GM23338 (cell line): ENCODE measurements at regions not wholly inside any gene's neighbourhood (a gene's known extent, or its start where the extent isn't known, plus 50 kb on each side); places are given as distances from the start of the nearest gene placed in this dataset.
A peak's percentile ranks its signal among the peaks of the same experiment; 100 is the strongest.

Experiments
- ATAC-seq: fragments of 200-7000 bp; cut with Tn5 transposase; 3 replicates; pipeline ENCODE4 v1.9.1; 2020
- DNase-seq: peaks from one replicate; pipeline ENCODE4 v3.0.0-alpha.2; 2015; ENCODE audit warnings: low spot score
- H2AFZ ChIP-seq: fragments of 200-600 bp; sonication (generic); 2 replicates; pipeline ENCODE4 v1.8.0; 2016; ENCODE audit warnings: antibody characterized with exemption, mild to moderate bottlenecking, moderate library complexity
- H3F3A ChIP-seq: fragments of 200-600 bp; sonication (generic); replicated peaks from 2 replicates; pipeline ENCODE4 v1.8.0; 2017; ENCODE audit warnings: antibody characterized with exemption, mixed run types, low read depth
- H3K27ac ChIP-seq: fragments of 200-600 bp; sonication (generic); 2 replicates; pipeline ENCODE4 v1.6.1; 2016; ENCODE audit warnings: low read depth
- H3K27me3 ChIP-seq: fragments of 200-600 bp; sonication (generic); 2 replicates; pipeline ENCODE4 v1.8.0; 2016; ENCODE audit warnings: mild to moderate bottlenecking, mixed run types, moderate library complexity; ENCODE audit not compliant: insufficient read depth
- H3K36me3 ChIP-seq: fragments of 200-600 bp; sonication (generic); 2 replicates; pipeline ENCODE4 v1.8.0; 2016; ENCODE audit warnings: mild to moderate bottlenecking; ENCODE audit not compliant: insufficient read depth
- H3K4me1 ChIP-seq: fragments of 200-600 bp; sonication (generic); 2 replicates; pipeline ENCODE4 v1.8.0; 2016; ENCODE audit warnings: mild to moderate bottlenecking, moderate library complexity; ENCODE audit not compliant: insufficient read depth
- H3K4me2 ChIP-seq: fragments of 200-600 bp; sonication (generic); 2 replicates; pipeline ENCODE4 v1.7.1; 2017; ENCODE audit warnings: mixed run types
- H3K4me3 ChIP-seq: fragments of 200-600 bp; sonication (generic); 2 replicates; pipeline ENCODE4 v1.6.1; 2016; ENCODE audit warnings: mixed run types
- H3K79me2 ChIP-seq: fragments of 200-600 bp; sonication (generic); replicated peaks from 2 replicates; pipeline ENCODE4 v1.8.0; 2017; ENCODE audit warnings: mild to moderate bottlenecking; ENCODE audit not compliant: insufficient read depth
- H3K9me2 ChIP-seq: fragments of 200-600 bp; sonication (generic); 2 replicates; pipeline ENCODE4 v1.8.0; 2017; ENCODE audit not compliant: insufficient read depth
- H4K20me1 ChIP-seq: fragments of 200-600 bp; sonication (generic); replicated peaks from 2 replicates; pipeline ENCODE4 v1.8.0; 2017; ENCODE audit warnings: mild to moderate bottlenecking; ENCODE audit not compliant: insufficient read depth
- H3K27ac Mint-ChIP-seq: 2 replicates; pipeline ENCODE4 v1.8.0; 2020; ENCODE audit warnings: inconsistent platforms, mild to moderate bottlenecking, moderate library complexity, mixed read lengths
- H3K27me3 Mint-ChIP-seq: 3 replicates; pipeline ENCODE4 v1.8.0; 2022; ENCODE audit warnings: low read depth, mild to moderate bottlenecking, moderate library complexity, mixed read lengths, inconsistent platforms; ENCODE audit not compliant: insufficient read depth, poor library complexity
- H3K36me3 Mint-ChIP-seq: 3 replicates; pipeline ENCODE4 v1.8.0; 2021; ENCODE audit warnings: low read depth, mild to moderate bottlenecking, inconsistent platforms, moderate library complexity, mixed read lengths
- H3K4me1 Mint-ChIP-seq: 3 replicates; pipeline ENCODE4 v1.8.0; 2020; ENCODE audit warnings: mild to moderate bottlenecking, inconsistent platforms, mixed read lengths
- H3K4me3 Mint-ChIP-seq: 3 replicates; pipeline ENCODE4 v1.8.0; 2021; ENCODE audit warnings: moderate library complexity, mild to moderate bottlenecking, inconsistent platforms, mixed read lengths
- H3K9me3 Mint-ChIP-seq: 3 replicates; pipeline ENCODE4 v1.8.0; 2020; ENCODE audit warnings: moderate library complexity, mild to moderate bottlenecking, inconsistent platforms, mixed read lengths
- CREB1 ChIP-seq: fragments of 250-450 bp; sonication (Bioruptor Pico); IDR thresholded peaks from 2 replicates; pipeline ENCODE4 v1.5.0; 2020; ENCODE audit warnings: low read depth, mild to moderate bottlenecking, moderate library complexity
- EZH2 ChIP-seq: fragments of 200-600 bp; sonication (generic); IDR thresholded peaks from one replicate; pipeline ENCODE4 v1.8.0; 2017; ENCODE audit warnings: antibody characterized with exemption, mild to moderate bottlenecking, low read depth; ENCODE audit not compliant: unreplicated experiment
- EZH2phosphoT487 ChIP-seq: fragments of 200-600 bp; sonication (generic); IDR thresholded peaks from one replicate; pipeline ENCODE4 v1.8.1; 2018; ENCODE audit warnings: antibody characterized with exemption; ENCODE audit not compliant: unreplicated experiment
- JUNB ChIP-seq: IDR thresholded peaks from one replicate; pipeline ENCODE4 v1.6.1; 2016; ENCODE audit warnings: antibody characterized with exemption; ENCODE audit not compliant: unreplicated experiment
- NANOG ChIP-seq: IDR thresholded peaks from 2 replicates; pipeline ENCODE4 v1.6.1; 2016; ENCODE audit warnings: antibody characterized with exemption, borderline replicate concordance
- POLR2AphosphoS5 ChIP-seq: IDR thresholded peaks from 2 replicates; pipeline ENCODE4 v1.6.1; 2016; ENCODE audit warnings: antibody characterized with exemption, low read depth
- STAT1 ChIP-seq: IDR thresholded peaks from one replicate; pipeline ENCODE4 v1.6.1; 2016; ENCODE audit warnings: antibody characterized with exemption; ENCODE audit not compliant: unreplicated experiment
- ZNF114 ChIP-seq: fragments of 250-450 bp; sonication (Bioruptor Pico); IDR thresholded peaks from 2 replicates; pipeline ENCODE4 v1.5.0; 2020; ENCODE audit warnings: mild to moderate bottlenecking, moderate library complexity
- ZNF331 ChIP-seq: fragments of 250-450 bp; sonication (Bioruptor Pico); IDR thresholded peaks from 2 replicates; pipeline ENCODE4 v1.5.0; 2020; ENCODE audit warnings: low read depth, mild to moderate bottlenecking, moderate library complexity
- TF ChIP-seq, protein P1 (sequence below), 2 experiments: fragments of 200-600 bp in 1 of 2; sonication (generic) in 1 of 2; conservative IDR thresholded peaks; 2 replicates each; pipeline versions ENCODE4 v1.5.1 to v1.6.1; 2016 to 2017; ENCODE audit warnings: antibody characterized with exemption in 2 of 2, low read depth in 2 of 2, mild to moderate bottlenecking in 2 of 2, moderate library complexity in 1 of 2
- TF ChIP-seq, protein P2 (sequence below): IDR thresholded peaks from 2 replicates; pipeline ENCODE4 v1.6.1; 2016; ENCODE audit warnings: antibody characterized with exemption
- TF ChIP-seq, protein P3 (sequence below): fragments of 250-450 bp; sonication (Bioruptor Pico); IDR thresholded peaks from 2 replicates; pipeline ENCODE4 v1.5.0; 2020; ENCODE audit warnings: mild to moderate bottlenecking, moderate library complexity

GRCh38 chrX:39899856-39900776 is 197.6 kb downstream of the BCOR start (continued):
- TF ChIP-seq, protein P1, sequence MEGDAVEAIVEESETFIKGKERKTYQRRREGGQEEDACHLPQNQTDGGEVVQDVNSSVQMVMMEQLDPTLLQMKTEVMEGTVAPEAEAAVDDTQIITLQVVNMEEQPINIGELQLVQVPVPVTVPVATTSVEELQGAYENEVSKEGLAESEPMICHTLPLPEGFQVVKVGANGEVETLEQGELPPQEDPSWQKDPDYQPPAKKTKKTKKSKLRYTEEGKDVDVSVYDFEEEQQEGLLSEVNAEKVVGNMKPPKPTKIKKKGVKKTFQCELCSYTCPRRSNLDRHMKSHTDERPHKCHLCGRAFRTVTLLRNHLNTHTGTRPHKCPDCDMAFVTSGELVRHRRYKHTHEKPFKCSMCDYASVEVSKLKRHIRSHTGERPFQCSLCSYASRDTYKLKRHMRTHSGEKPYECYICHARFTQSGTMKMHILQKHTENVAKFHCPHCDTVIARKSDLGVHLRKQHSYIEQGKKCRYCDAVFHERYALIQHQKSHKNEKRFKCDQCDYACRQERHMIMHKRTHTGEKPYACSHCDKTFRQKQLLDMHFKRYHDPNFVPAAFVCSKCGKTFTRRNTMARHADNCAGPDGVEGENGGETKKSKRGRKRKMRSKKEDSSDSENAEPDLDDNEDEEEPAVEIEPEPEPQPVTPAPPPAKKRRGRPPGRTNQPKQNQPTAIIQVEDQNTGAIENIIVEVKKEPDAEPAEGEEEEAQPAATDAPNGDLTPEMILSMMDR (conservative IDR thresholded peaks at IDR 0.05; ENCODE audit: low read depth in 2 of 2) = no peak
- TF ChIP-seq, protein P2, sequence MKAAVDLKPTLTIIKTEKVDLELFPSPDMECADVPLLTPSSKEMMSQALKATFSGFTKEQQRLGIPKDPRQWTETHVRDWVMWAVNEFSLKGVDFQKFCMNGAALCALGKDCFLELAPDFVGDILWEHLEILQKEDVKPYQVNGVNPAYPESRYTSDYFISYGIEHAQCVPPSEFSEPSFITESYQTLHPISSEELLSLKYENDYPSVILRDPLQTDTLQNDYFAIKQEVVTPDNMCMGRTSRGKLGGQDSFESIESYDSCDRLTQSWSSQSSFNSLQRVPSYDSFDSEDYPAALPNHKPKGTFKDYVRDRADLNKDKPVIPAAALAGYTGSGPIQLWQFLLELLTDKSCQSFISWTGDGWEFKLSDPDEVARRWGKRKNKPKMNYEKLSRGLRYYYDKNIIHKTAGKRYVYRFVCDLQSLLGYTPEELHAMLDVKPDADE = no peak
- no peak for TF ChIP-seq EZH2phosphoT487

GRCh38 chrX:39900777-39901170 is 197.0 kb downstream of the BCOR start:
- Mint-ChIP-seq H3K36me3 (no peaks in the 10 kb centered on the region), H3K27ac (no peak overlapping the region), H3K4me1 (peaks cover 36% of the 10 kb centered on the region; the same call in 2 of the 3 replicates), H3K4me3 (no peak overlapping the region), H3K9me3 (no peaks in the 10 kb centered on the region), H3K27me3 (peaks cover 12% of the 10 kb centered on the region)
- Histone ChIP-seq H2AFZ (no peak overlapping the region), H3K79me2 (no peaks in the 10 kb centered on the region), H3K4me1 (no peaks in the 10 kb centered on the region), H3K9me2 (no peaks in the 10 kb centered on the region), H3K4me3 (no peak overlapping the region), H3K4me2 (no peak overlapping the region; the same call in 1 of the 2 replicates), H3K27me3 (no peaks in the 10 kb centered on the region), H3K36me3 (no peaks in the 10 kb centered on the region), H3F3A (no peaks in the 10 kb centered on the region), H3K27ac (no peak overlapping the region), H4K20me1 (no peaks in the 10 kb centered on the region)
- DNase-seq (peak; percentile 7), ATAC-seq (peak; percentile 49)
- TF ChIP-seq, protein P3, sequence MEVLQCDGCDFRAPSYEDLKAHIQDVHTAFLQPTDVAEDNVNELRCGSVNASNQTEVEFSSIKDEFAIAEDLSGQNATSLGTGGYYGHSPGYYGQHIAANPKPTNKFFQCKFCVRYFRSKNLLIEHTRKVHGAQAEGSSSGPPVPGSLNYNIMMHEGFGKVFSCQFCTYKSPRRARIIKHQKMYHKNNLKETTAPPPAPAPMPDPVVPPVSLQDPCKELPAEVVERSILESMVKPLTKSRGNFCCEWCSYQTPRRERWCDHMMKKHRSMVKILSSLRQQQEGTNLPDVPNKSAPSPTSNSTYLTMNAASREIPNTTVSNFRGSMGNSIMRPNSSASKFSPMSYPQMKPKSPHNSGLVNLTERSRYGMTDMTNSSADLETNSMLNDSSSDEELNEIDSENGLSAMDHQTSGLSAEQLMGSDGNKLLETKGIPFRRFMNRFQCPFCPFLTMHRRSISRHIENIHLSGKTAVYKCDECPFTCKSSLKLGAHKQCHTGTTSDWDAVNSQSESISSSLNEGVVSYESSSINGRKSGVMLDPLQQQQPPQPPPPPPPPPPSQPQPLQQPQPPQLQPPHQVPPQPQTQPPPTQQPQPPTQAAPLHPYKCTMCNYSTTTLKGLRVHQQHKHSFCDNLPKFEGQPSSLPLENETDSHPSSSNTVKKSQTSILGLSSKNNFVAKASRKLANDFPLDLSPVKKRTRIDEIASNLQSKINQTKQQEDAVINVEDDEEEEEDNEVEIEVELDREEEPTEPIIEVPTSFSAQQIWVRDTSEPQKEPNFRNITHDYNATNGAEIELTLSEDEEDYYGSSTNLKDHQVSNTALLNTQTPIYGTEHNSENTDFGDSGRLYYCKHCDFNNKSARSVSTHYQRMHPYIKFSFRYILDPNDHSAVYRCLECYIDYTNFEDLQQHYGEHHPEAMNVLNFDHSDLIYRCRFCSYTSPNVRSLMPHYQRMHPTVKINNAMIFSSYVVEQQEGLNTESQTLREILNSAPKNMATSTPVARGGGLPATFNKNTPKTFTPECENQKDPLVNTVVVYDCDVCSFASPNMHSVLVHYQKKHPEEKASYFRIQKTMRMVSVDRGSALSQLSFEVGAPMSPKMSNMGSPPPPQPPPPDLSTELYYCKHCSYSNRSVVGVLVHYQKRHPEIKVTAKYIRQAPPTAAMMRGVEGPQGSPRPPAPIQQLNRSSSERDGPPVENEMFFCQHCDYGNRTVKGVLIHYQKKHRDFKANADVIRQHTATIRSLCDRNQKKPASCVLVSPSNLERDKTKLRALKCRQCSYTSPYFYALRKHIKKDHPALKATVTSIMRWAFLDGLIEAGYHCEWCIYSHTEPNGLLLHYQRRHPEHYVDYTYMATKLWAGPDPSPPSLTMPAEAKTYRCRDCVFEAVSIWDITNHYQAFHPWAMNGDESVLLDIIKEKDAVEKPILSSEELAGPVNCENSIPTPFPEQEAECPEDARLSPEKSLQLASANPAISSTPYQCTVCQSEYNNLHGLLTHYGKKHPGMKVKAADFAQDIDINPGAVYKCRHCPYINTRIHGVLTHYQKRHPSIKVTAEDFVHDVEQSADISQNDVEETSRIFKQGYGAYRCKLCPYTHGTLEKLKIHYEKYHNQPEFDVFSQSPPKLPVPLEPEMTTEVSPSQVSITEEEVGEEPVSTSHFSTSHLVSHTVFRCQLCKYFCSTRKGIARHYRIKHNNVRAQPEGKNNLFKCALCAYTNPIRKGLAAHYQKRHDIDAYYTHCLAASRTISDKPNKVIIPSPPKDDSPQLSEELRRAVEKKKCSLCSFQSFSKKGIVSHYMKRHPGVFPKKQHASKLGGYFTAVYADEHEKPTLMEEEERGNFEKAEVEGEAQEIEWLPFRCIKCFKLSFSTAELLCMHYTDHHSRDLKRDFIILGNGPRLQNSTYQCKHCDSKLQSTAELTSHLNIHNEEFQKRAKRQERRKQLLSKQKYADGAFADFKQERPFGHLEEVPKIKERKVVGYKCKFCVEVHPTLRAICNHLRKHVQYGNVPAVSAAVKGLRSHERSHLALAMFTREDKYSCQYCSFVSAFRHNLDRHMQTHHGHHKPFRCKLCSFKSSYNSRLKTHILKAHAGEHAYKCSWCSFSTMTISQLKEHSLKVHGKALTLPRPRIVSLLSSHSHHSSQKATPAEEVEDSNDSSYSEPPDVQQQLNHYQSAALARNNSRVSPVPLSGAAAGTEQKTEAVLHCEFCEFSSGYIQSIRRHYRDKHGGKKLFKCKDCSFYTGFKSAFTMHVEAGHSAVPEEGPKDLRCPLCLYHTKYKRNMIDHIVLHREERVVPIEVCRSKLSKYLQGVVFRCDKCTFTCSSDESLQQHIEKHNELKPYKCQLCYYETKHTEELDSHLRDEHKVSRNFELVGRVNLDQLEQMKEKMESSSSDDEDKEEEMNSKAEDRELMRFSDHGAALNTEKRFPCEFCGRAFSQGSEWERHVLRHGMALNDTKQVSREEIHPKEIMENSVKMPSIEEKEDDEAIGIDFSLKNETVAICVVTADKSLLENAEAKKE = no peak
- TF ChIP-seq STAT1 = no peak
- TF ChIP-seq POLR2AphosphoS5 = no peak
- no peak for TF ChIP-seq ZNF114
- TF ChIP-seq JUNB = no peak
- no peak for TF ChIP-seq NANOG
- no peak for TF ChIP-seq EZH2
- TF ChIP-seq CREB1 (CRISPR knock-in tag) = no peak
- TF ChIP-seq, protein P1 (conservative IDR thresholded peaks at IDR 0.05; ENCODE audit: low read depth in 2 of 2) = no peak
- no peak for TF ChIP-seq ZNF331
